BLaER1 treated with 17β-estradiol and CSF1 and Interleukin-3, amounts not matched to agents 10 nM and 100 nM (cell line): ENCODE measurements at regions not wholly inside any gene's neighbourhood (a gene's known extent, or its start where the extent isn't known, plus 50 kb on each side); places are given as distances from the start of the nearest gene placed in this dataset.
"Not testable (repeated sequence)": the region's sequence is repeated elsewhere in the genome, so short reads cannot be mapped to it uniquely, and the experiment has no call there.

ENCODE experiments used
- H3K27ac ChIP-seq, 11 experiments: shearing (Covaris generic); formaldehyde crosslinking; 2 replicates each; pipeline ENCODE4 v1.8.1; 2022
- H3K27me3 ChIP-seq, 11 experiments: shearing (Covaris generic); formaldehyde crosslinking; 2 replicates each; pipeline ENCODE4 v1.8.1; 2022
- H3K36me3 ChIP-seq, 11 experiments: shearing (Covaris generic); formaldehyde crosslinking; 2 replicates each; pipeline ENCODE4 v1.8.1; 2022
- H3K4me1 ChIP-seq, 10 experiments: shearing (Covaris generic); formaldehyde crosslinking; 2 replicates each; pipeline ENCODE4 v1.8.1; 2022
- H3K4me2 ChIP-seq, 11 experiments: shearing (Covaris generic); formaldehyde crosslinking; 2 replicates each; pipeline ENCODE4 v1.8.1; 2022
- H3K4me3 ChIP-seq, 10 experiments: shearing (Covaris generic); formaldehyde crosslinking; 2 replicates each; pipeline ENCODE4 v1.8.1; 2022
- H3K9ac ChIP-seq, 11 experiments: shearing (Covaris generic); formaldehyde crosslinking; 2 replicates each; pipeline ENCODE4 v1.8.1; 2022
- H3K9me3 ChIP-seq, 11 experiments: shearing (Covaris generic); formaldehyde crosslinking; replicated peaks in 1 of 11; 2 replicates each; pipeline ENCODE4 v1.8.1; 2022
- H4K20me1 ChIP-seq, 11 experiments: shearing (Covaris generic); formaldehyde crosslinking; 2 replicates each; pipeline ENCODE4 v1.8.1; 2022
- Cebpa-rat ChIP-seq, 11 experiments: shearing (Covaris generic); IDR thresholded peaks; 2 replicates each; pipeline ENCODE4 v1.8.1; 2022

GRCh38 chr7:56697058-56697457, 435.2 kb downstream of the ZNF479 start:
- H3K27ac ChIP-seq, H3K4me1 ChIP-seq, H3K4me3 ChIP-seq, H3K4me2 ChIP-seq, H4K20me1 ChIP-seq, H3K36me3 ChIP-seq, H3K9ac ChIP-seq, H3K27me3 ChIP-seq: not testable (repeated sequence)
- H3K9me3 ChIP-seq, result peaks cover 25 to 40% (median 30%) of the 10 kb centered on the region in 11 experiments; a peak in 21 of 22 replicates

- no peaks in the 10 kb centered on the region for H3K4me1 ChIP-seq
- peaks cover 91 to 100% (median 97%) of the 10 kb centered on the region in 11 experiments for H3K9me3 ChIP-seq
- H3K4me3 ChIP-seq, result no peak overlapping the region
- H3K27ac ChIP-seq, result no peak overlapping the region
- TF ChIP-seq Cebpa-rat (IDR thresholded peaks at IDR 0.05), result no peak
- no peak overlapping the region for H3K4me2 ChIP-seq
- no peaks in the 10 kb centered on the region for H3K27me3 ChIP-seq
- no peak overlapping the region for H3K9ac ChIP-seq
- no peaks in the 10 kb centered on the region for H4K20me1 ChIP-seq
- no peaks in the 10 kb centered on the region for H3K36me3 ChIP-seq
These were observed 445.9 kb downstream of the ZNF479 start for GRCh38 chr7:56686276-56686859.

- Histone ChIP-seq H3K9ac (no peak overlapping the region), H3K27ac (no peak overlapping the region), H3K36me3 (no peaks in the 10 kb centered on the region), H4K20me1 (no peaks in the 10 kb centered on the region), H3K4me3 (no peak overlapping the region; a peak in 1 of 20 replicates), H3K9me3 (peaks cover 93 to 100% (median 96%) of the 10 kb centered on the region in 11 experiments), H3K27me3 (no peaks in the 10 kb centered on the region), H3K4me1 (no peaks in the 10 kb centered on the region), H3K4me2 (no peak overlapping the region)
- no peak for TF ChIP-seq Cebpa-rat (IDR thresholded peaks at IDR 0.05)
These were observed 493.0 kb downstream of the ZNF479 start for GRCh38 chr7:56639173-56639746.

- no peak overlapping the region for H3K9ac ChIP-seq
- peaks cover 20 to 51% (median 32%) of the 10 kb centered on the region in 11 experiments for H3K9me3 ChIP-seq
- TF ChIP-seq Cebpa-rat (IDR thresholded peaks at IDR 0.05), result no peak
- no peaks in the 10 kb centered on the region for H3K36me3 ChIP-seq
- H3K27me3 ChIP-seq, result no peaks in the 10 kb centered on the region
- H3K4me3 ChIP-seq, result no peak overlapping the region
- no peak overlapping the region for H3K27ac ChIP-seq
- no peak overlapping the region for H3K4me2 ChIP-seq
- H4K20me1 ChIP-seq, result no peaks in the 10 kb centered on the region
- H3K4me1 ChIP-seq, result no peaks in the 10 kb centered on the region
These were observed 493.7 kb upstream of the NUPR2 start for GRCh38 chr7:56609852-56610355.

DNA sequence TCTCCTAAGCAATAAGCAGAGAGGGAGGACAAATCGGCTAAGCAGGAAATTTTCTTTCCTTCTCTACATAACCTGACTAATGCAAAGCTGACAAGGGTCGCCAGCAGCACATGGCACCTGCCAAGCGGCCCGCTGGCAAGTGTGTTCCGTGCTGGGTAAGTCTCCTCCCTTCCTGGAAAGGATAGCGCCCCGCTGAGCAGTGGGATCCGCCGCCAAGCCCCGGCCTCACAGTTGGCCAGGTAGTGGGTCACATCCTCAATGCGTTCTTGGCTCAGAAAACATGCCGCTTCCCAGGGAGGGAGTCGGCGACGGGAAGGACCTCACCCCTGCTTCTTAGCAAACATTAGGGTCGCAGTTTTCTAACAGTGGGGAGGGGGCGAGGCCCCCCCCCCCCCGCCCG, 488.9 kb upstream of the NUPR2 start:
- Histone ChIP-seq H3K27ac (no peak overlapping the region), H3K36me3 (no peaks in the 10 kb centered on the region), H3K27me3 (no peaks in the 10 kb centered on the region), H3K4me1 (no peaks in the 10 kb centered on the region), H4K20me1 (no peaks in the 10 kb centered on the region), H3K4me3 (no peak overlapping the region), H3K4me2 (no peak overlapping the region), H3K9me3 (peaks cover 36 to 54% (median 47%) of the 10 kb centered on the region in 11 experiments), H3K9ac (no peak overlapping the region)
- no peak for TF ChIP-seq Cebpa-rat (IDR thresholded peaks at IDR 0.05)

DNA sequence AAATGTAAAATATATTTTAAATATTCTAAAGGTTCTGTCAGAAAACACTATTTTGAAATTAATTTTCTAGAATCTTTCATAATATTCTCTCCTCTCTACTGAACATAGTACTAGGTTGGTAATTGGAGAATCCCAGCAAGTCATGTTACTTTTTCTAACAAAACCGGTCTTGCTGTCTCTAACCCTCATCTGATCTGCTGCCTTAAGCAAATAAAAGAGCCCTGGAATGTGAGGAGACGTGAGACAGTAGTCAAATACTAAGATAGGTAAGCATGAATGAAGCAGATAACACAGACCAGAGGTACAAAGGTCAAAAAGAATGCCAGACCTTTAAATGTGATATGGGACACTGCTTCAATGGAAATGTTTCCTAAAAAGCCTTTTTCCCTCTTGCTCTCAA, 462.4 kb upstream of the NUPR2 start:
- H3K4me1 ChIP-seq, result no peaks in the 10 kb centered on the region
- no peak overlapping the region for H3K4me2 ChIP-seq
- H3K27ac ChIP-seq, result no peak overlapping the region
- peaks cover 23 to 53% (median 31%) of the 10 kb centered on the region in 11 experiments for H3K9me3 ChIP-seq
- H3K27me3 ChIP-seq, result no peaks in the 10 kb centered on the region
- H3K4me3 ChIP-seq, result no peak overlapping the region
- no peak for TF ChIP-seq Cebpa-rat (IDR thresholded peaks at IDR 0.05)
- H3K9ac ChIP-seq, result no peak overlapping the region
- no peaks in the 10 kb centered on the region for H3K36me3 ChIP-seq
- H4K20me1 ChIP-seq, result no peaks in the 10 kb centered on the region

- no peaks in the 10 kb centered on the region for H3K27me3 ChIP-seq
- no peaks in the 10 kb centered on the region for H3K4me1 ChIP-seq
- no peak for TF ChIP-seq Cebpa-rat (IDR thresholded peaks at IDR 0.05)
- no peak overlapping the region for H3K9ac ChIP-seq
- H4K20me1 ChIP-seq, result no peaks in the 10 kb centered on the region
- H3K4me2 ChIP-seq, result no peak overlapping the region
- H3K36me3 ChIP-seq, result no peaks in the 10 kb centered on the region
- no peak overlapping the region for H3K27ac ChIP-seq
- peaks cover 42 to 69% (median 52%) of the 10 kb centered on the region in 11 experiments for H3K9me3 ChIP-seq
- H3K4me3 ChIP-seq, result no peak overlapping the region
These were observed 454.8 kb upstream of the NUPR2 start for GRCh38 chr7:56570968-56571367.

DNA sequence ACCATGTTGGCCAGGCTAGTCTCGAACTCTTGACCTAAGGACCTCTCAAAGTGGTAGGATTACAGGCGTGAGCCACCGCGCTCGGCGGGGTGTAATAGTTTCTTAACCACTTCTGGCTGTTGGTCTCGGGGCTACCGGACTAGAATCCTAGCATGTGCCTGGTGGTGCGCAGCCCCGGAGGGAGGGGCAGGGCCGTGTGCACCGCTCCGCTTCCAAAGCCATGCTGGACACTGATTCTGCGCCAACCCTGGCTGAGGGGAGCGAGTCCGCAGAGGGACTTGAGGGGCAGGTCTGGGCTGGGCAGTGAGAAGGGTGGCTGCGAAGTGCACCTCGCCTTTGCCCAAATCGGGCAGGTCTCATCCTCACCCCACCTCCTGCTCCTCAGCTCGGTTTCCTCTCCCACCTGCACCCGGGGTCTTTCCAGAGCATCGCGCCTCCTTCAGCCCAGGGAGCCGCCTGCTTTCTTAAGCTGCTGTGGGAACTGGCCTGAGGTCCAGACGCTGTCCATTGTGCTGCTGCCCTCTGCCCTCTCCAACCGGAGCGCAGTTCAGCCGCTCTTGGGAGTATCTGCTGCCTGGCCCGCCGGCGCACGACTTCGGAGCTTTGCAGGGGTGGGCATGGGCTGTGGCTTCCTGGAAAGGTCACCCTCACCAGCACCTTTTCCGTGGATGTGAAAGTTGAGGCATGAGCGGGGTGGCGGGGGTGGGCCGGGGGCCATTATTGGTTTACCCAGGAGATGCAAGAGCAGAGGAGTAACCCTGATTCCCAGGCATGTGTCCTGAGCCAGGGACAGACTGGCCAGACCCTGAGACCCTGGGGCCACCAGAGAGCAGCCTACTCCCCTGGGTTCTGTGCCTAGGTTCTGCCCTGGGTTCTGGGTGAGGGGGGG, 422.6 kb upstream of the NUPR2 start:
- Histone ChIP-seq H4K20me1 (no peaks in the 10 kb centered on the region), H3K27ac (no peak overlapping the region), H3K9ac (no peak overlapping the region), H3K4me3 (no peak overlapping the region), H3K4me1 (no peaks in the 10 kb centered on the region), H3K27me3 (no peaks in the 10 kb centered on the region), H3K9me3 (peaks cover 67 to 85% (median 74%) of the 10 kb centered on the region in 11 experiments), H3K4me2 (no peak overlapping the region), H3K36me3 (no peaks in the 10 kb centered on the region)
- no peak for TF ChIP-seq Cebpa-rat (IDR thresholded peaks at IDR 0.05)

- Histone ChIP-seq H4K20me1 (no peaks in the 10 kb centered on the region), H3K9me3 (peaks cover 61 to 83% (median 67%) of the 10 kb centered on the region in 11 experiments), H3K27me3 (no peaks in the 10 kb centered on the region), H3K4me2 (no peak overlapping the region), H3K4me3 (no peak overlapping the region), H3K9ac (no peak overlapping the region), H3K27ac (no peak overlapping the region), H3K36me3 (no peaks in the 10 kb centered on the region), H3K4me1 (no peaks in the 10 kb centered on the region)
- TF ChIP-seq Cebpa-rat (IDR thresholded peaks at IDR 0.05), result no peak
These were observed 421.7 kb upstream of the NUPR2 start for GRCh38 chr7:56537952-56538351.
